ENCODE measurements at regions not wholly inside any gene's neighbourhood (a gene's known extent, or its start where the extent isn't known, plus 50 kb on each side); places are given as distances from the start of the nearest gene placed in this dataset.

GRCh38 chr15:69931156-69931555 lies 166.6 kb downstream of the TLE3 start:
- TF ChIP-seq CTCF (IDR thresholded peaks at IDR 0.05; ENCODE audit: low read length) (no peak), EZH2 (optimal IDR thresholded peaks at IDR 0.05; ENCODE audit: low read depth, low read length) (no peak)

Data from MM.1S (cell line).